A204.1 (cell line): ENCODE measurements at regions not wholly inside any gene's neighbourhood (a gene's known extent, or its start where the extent isn't known, plus 50 kb on each side); places are given as distances from the start of the nearest gene placed in this dataset.
"Not testable (repeated sequence)": the region's sequence is repeated elsewhere in the genome, so short reads cannot be mapped to it uniquely, and the experiment has no call there.

Experiments used
- FAIRE-seq: peaks from 2 replicates; lab custom pipeline; 2012; peaks lifted over from hg19 to GRCh38; lab: Jason Lieb, UNC

DNA sequence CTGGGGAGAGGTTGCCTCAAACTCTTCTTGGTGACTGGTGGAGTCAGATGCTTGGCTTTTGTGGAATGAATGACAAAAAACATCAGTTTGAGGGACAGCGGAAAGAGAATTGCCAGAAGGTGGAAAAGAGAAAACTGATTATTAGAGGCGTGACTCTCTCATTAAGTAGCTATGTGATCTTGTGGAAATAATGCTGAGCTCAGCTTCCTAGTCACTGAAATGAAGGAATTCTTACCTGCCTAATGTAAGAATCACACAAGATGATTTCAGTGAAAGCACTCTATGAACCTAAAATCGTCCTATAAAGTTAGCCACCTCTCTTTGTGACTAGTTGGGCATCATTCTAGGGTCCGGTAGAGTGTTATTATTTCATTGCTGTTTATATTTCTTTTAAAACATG is 498.8 kb downstream of the TMEM135 start:
- FAIRE-seq: no peak

DNA sequence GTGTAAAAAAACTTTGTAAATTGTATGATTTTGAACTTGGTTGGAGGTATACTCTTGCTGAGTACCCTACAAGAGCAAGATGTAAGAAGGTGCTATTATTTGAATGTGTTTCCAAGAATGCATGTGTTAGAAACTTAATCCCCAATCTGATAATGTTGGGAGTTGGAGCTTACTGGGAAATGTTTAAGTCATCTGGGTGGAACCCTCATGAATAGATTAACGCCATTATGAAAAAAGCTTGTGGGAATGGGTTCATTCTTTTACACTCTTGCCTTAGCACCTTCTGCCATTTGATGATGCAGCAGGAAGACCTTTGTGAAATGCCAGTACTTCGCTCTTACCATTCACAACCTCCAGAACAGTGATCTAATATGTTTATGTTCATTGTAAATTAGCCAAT is 498.3 kb downstream of the TMEM135 start:
- no peak for FAIRE-seq

DNA sequence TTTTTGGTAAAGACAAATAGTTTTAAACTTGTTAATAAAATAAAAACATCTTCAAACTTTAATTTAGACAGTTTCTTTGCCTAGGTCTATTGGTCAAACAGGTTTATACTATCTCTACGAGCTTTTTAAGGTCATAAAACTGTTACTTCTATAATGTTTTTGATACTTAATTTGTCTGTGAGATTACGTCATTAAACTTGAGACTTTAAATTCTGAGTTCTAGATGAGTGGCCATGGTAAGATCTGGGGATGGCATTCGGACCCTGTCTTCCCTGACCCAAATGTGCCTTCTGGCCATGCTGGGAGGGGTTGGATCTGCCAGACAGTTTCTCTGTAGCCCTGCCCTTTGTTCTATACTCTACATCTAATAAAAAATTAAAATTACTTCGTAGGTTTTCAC is 497.8 kb downstream of the TMEM135 start:
- FAIRE-seq: no peak

DNA sequence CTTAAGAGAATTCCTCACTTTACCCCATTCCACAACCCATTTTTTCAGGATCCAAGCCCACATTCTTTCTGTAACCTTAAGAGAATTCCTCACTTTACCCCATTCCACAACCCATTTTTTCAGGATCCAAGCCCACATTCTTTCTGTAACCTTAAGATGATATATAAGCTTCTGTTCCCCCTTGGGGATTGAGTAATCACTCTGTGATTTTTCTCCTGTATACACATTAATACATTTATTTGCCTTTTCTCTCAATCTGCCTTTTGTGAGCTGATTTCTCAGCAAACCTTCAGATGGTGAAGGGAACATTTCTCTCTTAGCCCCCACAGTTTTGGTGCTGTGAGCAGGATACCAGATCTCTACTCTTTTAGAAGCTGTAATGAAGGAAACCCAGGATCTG is 494.1 kb downstream of the TMEM135 start:
- not testable (repeated sequence) for FAIRE-seq

DNA sequence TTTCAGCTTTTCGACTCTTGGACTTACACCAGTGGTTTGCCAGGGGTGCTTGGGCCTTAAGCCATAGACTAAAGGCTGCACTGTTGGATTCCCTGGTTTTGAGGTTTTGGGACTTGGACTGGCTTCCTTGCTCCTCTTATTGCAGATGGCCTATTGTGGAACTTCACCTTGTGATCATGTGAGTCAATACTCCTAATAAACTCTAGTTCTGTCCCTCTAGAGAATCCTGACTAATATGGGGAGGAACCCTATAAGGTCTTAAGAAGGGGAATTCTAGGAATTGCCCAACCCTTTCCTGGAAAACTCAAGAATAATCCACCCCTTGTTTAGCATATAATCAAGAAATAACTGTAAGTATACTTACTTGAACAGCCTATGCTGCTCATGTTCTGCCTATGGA is 491.8 kb downstream of the TMEM135 start:
- no peak for FAIRE-seq

DNA sequence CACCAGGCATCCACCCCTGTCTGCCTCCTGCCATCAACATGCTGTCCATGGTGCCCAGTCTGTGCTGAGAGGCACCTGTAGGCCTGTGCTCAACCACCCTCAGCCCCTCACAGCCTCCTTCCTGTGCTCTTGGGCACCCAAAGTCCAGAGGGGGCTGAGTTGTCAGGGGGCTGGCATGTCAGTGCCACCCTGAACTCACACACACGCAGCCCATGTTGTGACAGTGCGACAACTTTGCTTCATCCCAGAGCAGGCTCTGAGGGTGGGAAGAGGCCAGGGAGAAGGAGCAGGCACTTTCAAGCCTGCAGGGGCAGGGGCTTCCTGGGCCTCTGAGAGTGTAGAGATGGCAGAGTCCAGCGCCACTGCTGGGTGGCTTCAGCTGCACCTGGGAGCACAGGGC is 491.0 kb downstream of the TMEM135 start:
- FAIRE-seq: no peak

DNA sequence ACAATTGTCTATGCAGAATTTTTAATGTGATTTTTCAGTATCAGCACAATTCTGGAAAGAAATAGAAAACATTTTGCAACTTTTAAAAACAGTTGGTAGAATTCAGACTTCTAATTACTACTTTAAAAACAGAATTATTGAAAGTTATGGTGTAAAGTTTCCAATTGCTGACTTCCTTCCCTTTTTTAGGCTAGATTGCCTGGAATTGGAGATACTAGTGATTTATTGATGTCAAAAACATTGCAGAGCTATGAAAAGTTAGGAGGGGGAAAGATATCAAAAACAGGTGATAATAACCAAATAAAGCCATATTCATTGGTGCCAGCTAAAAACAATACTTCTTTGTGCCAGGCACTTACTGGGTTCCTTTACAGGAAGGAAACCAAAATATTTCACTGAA is 485.5 kb downstream of the TMEM135 start:
- FAIRE-seq: no peak

DNA sequence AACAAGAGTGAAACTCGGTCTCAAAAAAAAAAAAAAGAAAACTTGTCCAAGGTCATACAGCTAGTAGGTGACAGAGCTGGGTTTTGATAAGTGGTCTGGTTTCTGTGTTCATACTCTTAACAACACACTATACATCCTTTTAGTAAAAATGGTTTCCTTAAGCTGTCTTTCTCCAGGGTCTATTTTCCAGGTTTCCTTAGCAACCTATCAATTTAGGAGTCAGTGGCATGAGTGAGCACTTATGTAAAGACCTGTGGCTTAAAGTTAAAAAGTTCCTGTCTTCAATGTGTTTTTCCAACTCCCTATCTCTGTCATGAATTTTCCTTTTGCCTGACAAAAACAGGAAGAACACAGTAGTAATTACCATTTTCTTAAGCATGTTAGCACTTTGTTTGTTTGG is 480.5 kb downstream of the TMEM135 start:
- FAIRE-seq: no peak

DNA sequence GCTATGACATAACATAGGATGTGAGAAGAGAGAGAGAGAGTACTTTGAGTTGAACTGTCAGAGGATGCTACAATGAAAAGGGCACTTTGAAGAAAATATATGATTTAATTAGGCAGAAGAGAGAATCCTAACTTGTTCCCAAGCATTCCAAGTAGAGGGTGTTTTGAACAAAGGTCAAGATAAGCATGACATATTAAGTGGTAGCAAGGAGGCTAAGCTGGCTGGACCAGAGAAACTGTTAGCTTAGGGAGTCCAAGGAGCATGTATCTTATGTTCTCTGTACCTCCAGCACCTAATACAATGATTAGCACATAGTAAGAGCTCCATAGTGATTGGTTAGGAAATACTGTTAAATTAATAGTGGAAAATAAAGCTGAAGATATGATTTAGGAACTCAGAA is 479.6 kb downstream of the TMEM135 start:
- FAIRE-seq: no peak

DNA sequence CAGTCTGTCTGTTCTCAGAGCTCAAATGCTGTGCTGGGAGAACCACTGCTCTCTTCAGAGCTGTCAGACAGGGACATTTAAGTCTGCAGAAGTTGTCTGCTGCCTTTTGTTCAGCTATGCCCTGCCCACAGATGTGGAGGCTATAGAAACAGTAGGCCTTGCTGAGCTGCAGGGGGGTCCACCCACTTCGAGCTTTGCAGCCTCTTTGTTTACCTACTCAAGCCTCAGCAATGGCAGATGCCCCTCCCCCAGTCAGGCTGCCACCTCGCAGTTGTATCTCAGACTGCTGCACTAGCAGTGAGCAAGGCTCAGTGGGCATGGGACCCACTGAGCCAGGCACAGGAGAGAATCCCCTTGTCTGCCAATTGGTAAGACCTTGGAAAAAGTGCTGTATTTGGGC is 470.0 kb downstream of the TMEM135 start:
- not testable (repeated sequence) for FAIRE-seq

DNA sequence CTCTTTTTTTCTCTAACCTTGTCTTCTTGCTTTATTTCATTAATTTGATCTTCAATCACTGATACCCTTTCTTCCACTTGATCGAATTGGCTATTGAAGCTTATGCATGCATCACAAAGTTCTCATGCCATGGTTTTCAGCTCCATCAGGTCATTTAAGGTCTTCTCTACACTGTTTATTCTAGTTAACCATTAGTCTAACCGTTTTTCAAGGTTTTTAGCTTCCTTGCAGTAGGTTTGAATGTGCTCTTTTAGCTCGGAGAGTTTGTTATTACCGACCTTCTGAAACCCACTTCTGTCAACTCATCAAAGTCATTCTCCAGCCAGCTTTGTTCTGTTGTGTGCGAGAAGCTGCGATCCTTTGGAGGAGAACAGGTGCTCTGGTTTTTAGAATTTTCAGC is 469.2 kb downstream of the TMEM135 start:
- FAIRE-seq: not testable (repeated sequence)

DNA sequence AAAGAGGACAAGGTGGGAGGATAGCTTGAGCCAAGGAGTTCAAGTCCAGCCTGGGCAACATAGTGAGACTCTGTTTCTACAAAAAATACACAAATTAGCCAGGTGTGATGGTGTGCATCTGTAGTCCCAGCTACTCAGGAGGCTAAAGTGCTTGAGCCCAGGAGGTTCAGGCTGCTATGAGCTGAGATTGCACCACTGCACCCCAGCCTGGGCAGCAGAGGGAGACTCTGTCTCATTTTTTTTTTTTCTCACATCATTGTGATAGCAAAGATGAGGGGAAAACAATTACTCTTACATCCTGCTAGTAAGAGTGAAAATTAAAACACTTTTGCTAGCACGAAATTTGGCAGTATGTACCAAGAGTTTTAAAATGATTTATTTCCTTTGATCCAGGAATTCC is 463.7 kb downstream of the TMEM135 start:
- FAIRE-seq: no peak

DNA sequence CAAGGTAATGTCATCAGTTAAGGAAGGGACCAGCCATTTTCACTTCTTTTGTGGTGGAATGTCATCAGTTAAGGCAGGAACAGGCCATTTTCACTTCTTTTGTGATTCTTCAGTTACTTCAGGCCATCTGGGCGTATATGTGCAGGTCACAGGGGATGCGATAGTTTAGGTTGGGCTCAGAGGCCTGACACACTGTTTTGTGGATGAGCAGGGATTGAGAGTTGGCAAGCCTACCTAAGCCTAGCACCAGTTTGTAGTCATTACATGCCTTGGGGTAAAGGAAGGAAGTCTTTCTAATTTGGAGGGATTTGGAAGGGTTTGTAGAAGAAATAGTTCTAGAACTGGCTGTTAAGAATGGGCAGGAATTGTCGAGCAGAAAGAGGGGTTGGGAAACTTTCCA is 457.2 kb downstream of the TMEM135 start:
- not testable (repeated sequence) for FAIRE-seq

DNA sequence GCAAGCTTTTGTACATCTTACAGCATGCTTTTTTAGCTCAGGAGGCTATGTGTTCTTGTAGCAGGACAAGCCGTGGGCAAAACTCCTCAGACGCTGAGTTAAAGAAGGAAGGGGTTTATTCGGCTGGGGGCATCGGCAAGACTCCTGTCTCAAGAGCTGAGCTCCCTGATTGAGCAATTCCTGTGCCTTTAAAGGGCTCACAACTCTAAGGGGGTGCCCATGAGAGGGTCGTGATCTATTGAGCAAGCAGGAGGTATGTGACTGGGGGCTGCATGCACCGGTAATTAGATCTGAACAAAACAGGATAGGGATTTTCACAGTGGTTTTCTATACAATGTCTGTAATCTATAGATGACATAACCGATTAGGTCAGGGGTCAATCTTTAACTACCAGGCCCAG is 456.3 kb downstream of the TMEM135 start:
- not testable (repeated sequence) for FAIRE-seq

DNA sequence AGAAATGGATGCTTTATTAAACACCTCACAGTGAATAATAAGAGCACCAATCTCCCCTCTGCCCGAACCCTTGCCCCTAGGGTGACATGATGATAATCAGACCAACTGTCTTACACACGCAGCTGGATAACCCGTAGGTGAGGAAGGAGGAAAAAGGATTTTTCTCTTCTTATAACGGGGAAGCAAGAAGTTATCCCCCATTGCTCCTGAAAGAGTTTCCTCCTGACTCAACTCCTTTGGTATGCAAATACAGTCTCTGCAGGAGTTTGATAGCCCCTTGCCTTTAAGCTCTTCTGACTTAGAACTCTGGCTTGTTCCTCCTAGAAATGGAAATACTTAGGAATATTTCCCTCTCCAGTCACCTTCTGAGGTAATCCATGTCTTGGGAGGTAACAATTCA is 455.8 kb downstream of the TMEM135 start:
- no peak for FAIRE-seq

DNA sequence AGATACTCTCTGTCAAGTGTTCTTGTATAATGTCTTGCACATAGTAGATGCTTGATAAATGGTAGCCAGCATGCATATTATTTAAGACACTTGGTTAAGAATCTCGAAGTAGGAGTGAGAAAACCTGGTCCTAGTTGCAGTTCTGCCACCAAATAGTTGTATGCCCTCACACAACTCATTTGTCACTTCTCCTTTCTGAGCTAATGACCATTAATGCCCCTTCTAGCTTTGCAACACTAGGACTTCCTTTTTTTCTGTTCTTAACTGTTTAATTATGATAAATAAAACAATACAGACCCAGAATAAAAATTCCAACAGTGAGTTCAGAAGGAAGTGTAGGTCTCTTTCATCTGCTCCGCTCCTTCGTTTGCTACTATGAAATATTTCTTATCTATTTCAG is 453.6 kb downstream of the TMEM135 start:
- FAIRE-seq: no peak

DNA sequence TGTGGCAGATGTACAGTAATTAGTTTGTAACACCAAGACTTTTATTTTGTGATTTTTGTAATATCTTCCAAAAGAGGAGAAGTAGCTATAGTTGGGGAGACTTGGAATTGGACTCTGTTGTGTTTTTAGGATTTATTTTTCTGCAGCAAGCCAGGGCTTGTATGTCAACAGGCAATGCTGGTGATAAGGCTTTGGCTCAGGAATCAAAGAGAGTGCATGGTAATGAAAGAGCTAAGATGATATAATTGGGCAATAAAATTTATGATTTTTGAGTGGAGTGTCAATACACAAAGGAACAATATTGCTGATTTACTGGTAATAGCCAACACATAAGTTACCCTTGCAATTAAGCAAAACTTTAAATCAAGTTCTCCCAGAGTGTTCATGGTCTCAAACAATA is 452.9 kb downstream of the TMEM135 start:
- no peak for FAIRE-seq

DNA sequence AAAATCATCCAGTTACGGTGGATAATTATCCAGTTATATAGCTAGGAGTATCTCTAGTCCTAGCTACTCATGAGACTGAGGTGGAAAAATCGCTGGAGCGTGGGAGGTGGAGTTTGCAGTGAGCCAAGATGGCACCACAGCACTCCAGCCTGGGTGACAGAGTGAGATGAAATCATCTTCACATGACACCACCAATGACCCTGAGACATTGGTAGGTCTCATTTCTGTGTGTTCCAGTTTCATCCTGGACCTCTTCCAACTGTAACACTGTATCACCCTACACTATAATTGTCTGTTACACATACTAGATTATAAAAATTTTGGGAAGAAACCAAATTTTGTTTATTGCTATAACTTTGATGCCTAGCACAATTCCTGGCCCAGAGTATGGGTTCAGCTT is 446.8 kb downstream of the TMEM135 start:
- no peak for FAIRE-seq

DNA sequence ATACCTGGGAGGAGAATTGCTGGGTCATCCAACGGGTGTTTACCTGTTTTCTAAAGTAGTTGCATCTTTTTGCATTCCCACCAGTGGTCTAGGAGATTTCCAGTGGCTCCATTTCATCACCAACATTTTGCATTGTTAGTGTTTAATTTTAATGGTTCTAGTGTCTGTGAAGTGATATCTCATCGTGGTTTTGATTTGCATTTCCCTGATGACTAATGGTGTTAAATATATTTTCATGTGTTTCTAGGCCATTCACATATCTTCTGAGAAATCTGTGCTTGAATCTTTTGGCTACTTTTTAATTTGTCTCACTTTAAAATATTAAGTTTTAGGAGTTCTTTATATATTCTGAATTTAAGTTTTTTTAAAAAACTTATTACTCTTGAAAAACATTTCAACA is 439.6 kb downstream of the TMEM135 start:
- FAIRE-seq: no peak

DNA sequence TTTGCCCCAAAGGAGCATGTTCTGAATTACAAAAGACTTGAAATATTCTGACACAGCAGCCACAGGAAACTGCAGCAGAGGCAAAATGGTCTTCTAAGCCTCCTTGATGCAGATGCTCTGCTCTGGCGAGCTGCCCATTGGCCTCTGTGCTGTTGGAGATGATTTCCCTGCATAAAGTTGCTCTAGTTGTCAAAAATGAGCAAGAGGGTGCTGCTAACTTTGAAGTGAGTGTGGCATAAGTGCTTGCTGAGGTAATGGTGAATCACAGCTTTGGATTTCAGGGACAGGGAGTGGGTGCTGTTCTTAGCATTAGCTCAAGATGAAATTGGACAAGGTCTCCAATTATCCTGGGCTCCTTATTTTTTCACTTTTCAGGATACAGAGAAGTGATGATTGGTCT is 435.4 kb downstream of the TMEM135 start:
- FAIRE-seq: no peak

DNA sequence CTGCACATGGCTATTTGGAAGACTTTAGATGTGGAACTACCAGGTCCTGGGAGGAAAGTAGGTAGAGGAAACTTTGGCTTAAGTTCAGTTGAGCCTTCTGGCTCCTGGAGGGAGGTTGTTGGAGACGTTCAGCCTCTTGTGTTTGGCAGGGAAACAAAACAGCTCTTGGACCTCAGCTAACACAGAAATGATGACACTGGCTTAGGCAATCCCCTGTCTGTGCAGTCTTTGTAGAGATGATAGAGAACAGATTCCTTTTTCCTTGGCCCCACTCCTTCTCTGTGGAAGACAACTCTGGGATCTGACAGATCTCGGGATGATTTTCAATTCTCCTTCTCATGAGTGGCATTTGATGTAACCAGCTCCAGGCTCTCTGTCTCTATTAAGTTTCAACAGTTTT is 428.5 kb downstream of the TMEM135 start:
- FAIRE-seq: no peak

DNA sequence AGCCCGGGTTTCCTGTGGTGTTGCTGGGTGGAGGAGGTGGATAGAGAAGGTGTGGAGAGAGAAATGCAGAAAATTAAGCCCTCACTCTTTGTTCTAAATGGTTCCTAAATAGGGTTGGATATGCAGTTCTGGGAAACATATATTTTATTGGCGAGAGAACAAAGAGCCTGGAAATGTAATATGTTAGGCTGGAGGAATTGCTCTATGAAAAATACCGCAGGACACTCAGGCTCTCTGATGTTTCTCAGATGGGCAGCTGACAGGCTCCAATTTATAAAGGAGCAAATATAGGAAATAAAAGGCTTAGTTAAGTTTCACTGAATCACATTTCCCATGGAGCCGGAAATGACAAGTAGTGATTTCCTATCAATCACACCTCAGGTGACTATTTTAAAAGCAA is 428.0 kb downstream of the TMEM135 start:
- FAIRE-seq: no peak

DNA sequence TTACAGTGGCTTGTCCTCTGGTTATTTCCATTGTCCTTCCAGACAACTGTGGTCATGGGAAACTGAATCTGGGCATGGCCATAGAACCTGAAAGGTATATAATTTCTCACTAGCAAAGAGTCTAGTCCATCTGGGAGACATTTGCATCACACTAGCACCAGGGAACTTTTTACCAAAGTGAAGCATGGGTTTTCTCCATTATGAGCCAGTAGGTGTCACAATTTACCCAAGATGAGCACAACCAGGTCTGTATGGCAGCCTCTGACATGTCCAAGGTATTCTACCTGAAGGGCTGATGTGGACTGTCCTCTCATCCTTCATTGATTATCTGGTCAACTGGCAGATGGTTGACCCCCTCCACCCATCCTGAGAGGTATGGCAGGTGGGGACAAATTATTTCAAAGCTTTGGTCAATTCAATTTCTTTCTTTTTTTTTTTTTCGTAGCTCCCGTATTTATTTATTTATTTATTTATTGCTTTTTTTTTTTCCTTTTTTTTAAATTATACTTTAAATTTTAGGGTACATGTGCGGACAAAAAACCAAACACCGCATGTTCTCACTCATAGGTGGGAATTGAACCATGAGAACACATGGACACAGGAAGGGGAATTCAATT is 425.9 kb downstream of the TMEM135 start:
- FAIRE-seq: no peak

DNA sequence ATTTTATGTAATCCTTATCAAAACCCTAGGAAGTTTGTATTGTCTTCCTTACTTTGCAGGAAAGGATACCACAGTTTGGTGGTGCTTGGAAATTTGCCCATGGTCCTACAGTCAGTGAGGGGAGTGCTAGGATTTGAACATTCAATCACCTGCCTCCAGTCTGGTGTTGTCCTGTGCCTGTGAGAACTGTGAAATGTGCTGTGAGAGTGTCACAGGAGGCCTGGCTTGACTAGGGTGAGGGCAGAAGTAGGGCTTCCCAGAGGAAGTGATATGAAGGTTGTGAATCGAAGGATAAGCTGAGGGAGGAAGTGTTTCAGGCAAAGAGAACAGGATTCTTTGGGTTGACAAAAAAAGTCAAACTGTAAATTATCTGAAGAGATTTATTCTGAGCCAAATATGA is 424.4 kb downstream of the TMEM135 start:
- FAIRE-seq: no peak
